ENCODE measurements at regions not wholly inside any gene's neighbourhood (a gene's known extent, or its start where the extent isn't known, plus 50 kb on each side); places are given as distances from the start of the nearest gene placed in this dataset.

- WGBS, 2 donors = 86 to 92% methylated on average over 1 of the region's 1 CpG
- H3K27ac ChIP-seq = no peak overlapping the region
- TF ChIP-seq CTCF (IDR thresholded peaks at IDR 0.05) = no peak
- intact Hi-C loops (cut with DNase I) = no loop called here
- no peak for ATAC-seq
- DNase-seq = no peak
- no peak overlapping the region for H3K4me3 ChIP-seq
- no peaks in the 10 kb centered on the region for H3K9me3 ChIP-seq
- H3K27me3 ChIP-seq = peaks cover 0 to 10% (median 0%) of the 10 kb centered on the region in 7 donors
- no peaks in the 10 kb centered on the region for H3K36me3 ChIP-seq
- no peaks in the 10 kb centered on the region for H3K4me1 ChIP-seq
These were observed 428.1 kb downstream of the PRDM2 start for GRCh38 chr1:14128096-14128495.

GRCh38 chr1:14129009-14129408, 429.0 kb downstream of the PRDM2 start:
- no peak for DNase-seq
- H3K27me3 ChIP-seq = peaks cover 0 to 6% (median 0%) of the 10 kb centered on the region in 7 donors
- intact Hi-C loops (cut with DNase I) = no loop called here
- H3K9me3 ChIP-seq = no peaks in the 10 kb centered on the region
- no peak for ATAC-seq
- H3K4me1 ChIP-seq = no peaks in the 10 kb centered on the region
- no peak overlapping the region for H3K4me3 ChIP-seq
- 79 to 85% methylated on average over 2 of the region's 2 CpGs for WGBS, 2 donors
- no peak for TF ChIP-seq CTCF (IDR thresholded peaks at IDR 0.05)
- no peak overlapping the region for H3K27ac ChIP-seq
- no peaks in the 10 kb centered on the region for H3K36me3 ChIP-seq

GRCh38 chr1:14135070-14135469, 435.1 kb downstream of the PRDM2 start:
- intact Hi-C loops (cut with DNase I) = no loop called here
- Histone ChIP-seq H3K27me3 (no peaks in the 10 kb centered on the region), H3K4me3 (no peak overlapping the region), H3K27ac (no peak overlapping the region), H3K36me3 (no peaks in the 10 kb centered on the region), H3K4me1 (no peaks in the 10 kb centered on the region), H3K9me3 (no peaks in the 10 kb centered on the region)
- DNase-seq (no peak), ATAC-seq (no peak)
- no peak for TF ChIP-seq CTCF (IDR thresholded peaks at IDR 0.05)
- WGBS, 2 donors = 72 to 76% methylated on average over 2 of the region's 2 CpGs

GRCh38 chr1:14136152-14136763, 436.3 kb downstream of the PRDM2 start:
- Histone ChIP-seq H3K9me3 (no peaks in the 10 kb centered on the region), H3K27ac (no peak overlapping the region), H3K36me3 (no peaks in the 10 kb centered on the region), H3K27me3 (no peaks in the 10 kb centered on the region), H3K4me3 (no peak overlapping the region), H3K4me1 (peaks cover 0 to 9% (median 6%) of the 10 kb centered on the region in 9 donors)
- no peak for DNase-seq
- no peak for ATAC-seq
- TF ChIP-seq CTCF (IDR thresholded peaks at IDR 0.05) = no peak
- WGBS, 2 donors = 42 to 72% methylated on average over 6 of the region's 6 CpGs
- intact Hi-C loops (cut with DNase I) = no loop called here

Measured in heart right ventricle (tissue), 16 donors.